NCI-H526 treated with DMSO at 0.1 percent for 48 hours (cell line): ENCODE measurements at regions not wholly inside any gene's neighbourhood (a gene's known extent, or its start where the extent isn't known, plus 50 kb on each side); places are given as distances from the start of the nearest gene placed in this dataset.
"Not testable (repeated sequence)": the region's sequence is repeated elsewhere in the genome, so short reads cannot be mapped to it uniquely, and the experiment has no call there.

ENCODE experiments used
- DNase-seq: peaks from one replicate; lab custom pipeline; 2025; lab: John Stamatoyannopoulos, UW

- no peak for DNase-seq
Measured at GRCh38 chr6:9172096-9172495, 736.8 kb upstream of the SLC35B3 start.

- no peak for DNase-seq
Measured at GRCh38 chr6:9168669-9169068, 733.3 kb upstream of the SLC35B3 start.

- no peak for DNase-seq
Measured at GRCh38 chr6:9161731-9162130, 726.4 kb upstream of the SLC35B3 start.

- no peak for DNase-seq
Measured at GRCh38 chr6:9159051-9159450, 723.7 kb upstream of the SLC35B3 start.

- DNase-seq, result no peak
Measured at GRCh38 chr6:9155836-9156235, 720.5 kb upstream of the SLC35B3 start.

GRCh38 chr6:9143140-9143539, 707.8 kb upstream of the SLC35B3 start:
- DNase-seq, result no peak

GRCh38 chr6:9140951-9141460, 705.7 kb upstream of the SLC35B3 start:
- DNase-seq, result no peak

- DNase-seq, result no peak
Measured at GRCh38 chr6:9140172-9140571, 704.8 kb upstream of the SLC35B3 start.

GRCh38 chr6:9139746-9140145, 704.4 kb upstream of the SLC35B3 start:
- DNase-seq, result no peak

- DNase-seq, result no peak
Measured at GRCh38 chr6:9138936-9139335, 703.6 kb upstream of the SLC35B3 start.

- no peak for DNase-seq
Measured at GRCh38 chr6:9136141-9136822, 700.9 kb upstream of the SLC35B3 start.

GRCh38 chr6:9131616-9132015, 696.3 kb upstream of the SLC35B3 start:
- no peak for DNase-seq

- DNase-seq, result no peak
Measured at GRCh38 chr6:9131201-9131600, 695.9 kb upstream of the SLC35B3 start.

GRCh38 chr6:9128970-9129369, 693.6 kb upstream of the SLC35B3 start:
- no peak for DNase-seq

GRCh38 chr6:9126878-9127560, 691.7 kb upstream of the SLC35B3 start:
- no peak for DNase-seq

- not testable (repeated sequence) for DNase-seq
Measured at GRCh38 chr6:9126034-9126433, 690.7 kb upstream of the SLC35B3 start.

GRCh38 chr6:9121549-9121948, 686.2 kb upstream of the SLC35B3 start:
- no peak for DNase-seq

GRCh38 chr6:9116026-9116425, 680.7 kb upstream of the SLC35B3 start:
- DNase-seq, result no peak

- no peak for DNase-seq
Measured at GRCh38 chr6:9112544-9112943, 677.2 kb upstream of the SLC35B3 start.

- DNase-seq, result no peak
Measured at GRCh38 chr6:9103876-9104521, 668.7 kb upstream of the SLC35B3 start.

- no peak for DNase-seq
Measured at GRCh38 chr6:9101920-9102319, 666.6 kb upstream of the SLC35B3 start.

- no peak for DNase-seq
Measured at GRCh38 chr6:9100869-9101580, 665.7 kb upstream of the SLC35B3 start.
